ENCODE measurements at regions not wholly inside any gene's neighbourhood (a gene's known extent, or its start where the extent isn't known, plus 50 kb on each side); places are given as distances from the start of the nearest gene placed in this dataset.

DNA sequence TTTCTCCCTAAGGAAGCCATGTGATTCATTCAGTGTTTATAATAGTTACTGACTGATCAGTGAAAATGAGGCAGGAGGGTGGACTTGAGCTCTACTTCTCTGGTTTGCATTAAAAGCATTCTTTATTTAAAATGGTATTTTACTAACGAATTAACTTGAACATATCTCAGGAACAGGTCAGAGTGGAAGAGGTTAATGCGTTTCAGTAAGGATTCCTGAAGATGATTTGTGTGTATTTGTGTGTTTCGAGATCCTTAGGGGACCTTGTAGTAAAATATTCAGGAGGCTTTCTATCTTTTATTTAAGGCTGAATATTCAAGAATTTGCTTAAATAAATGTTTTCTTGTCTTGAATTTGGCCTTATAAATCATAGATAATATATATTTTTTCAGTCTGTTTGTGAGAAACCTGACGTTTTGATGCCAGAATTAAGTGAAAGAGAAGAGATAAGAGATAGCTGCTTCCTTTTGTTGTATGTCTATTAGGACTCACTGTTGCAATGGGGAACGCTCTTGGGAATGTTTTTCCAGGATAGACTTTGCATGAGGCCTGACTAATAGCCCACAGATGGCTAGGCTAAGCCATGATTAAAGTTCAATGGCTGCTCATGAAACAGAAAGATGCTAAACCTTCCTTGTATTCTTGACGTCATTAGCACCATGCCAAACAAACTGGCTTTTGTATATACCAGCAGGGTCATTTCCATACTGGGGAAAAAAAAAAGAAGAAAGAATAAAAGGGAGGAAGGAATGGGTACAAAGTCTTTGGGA lies 93.8 kb upstream of the MTPN start:
- Mint-ChIP-seq H3K36me3 (ENCODE audit: insufficient read depth) (peaks cover 1% of the 10 kb centered on the region), H3K27me3 (ENCODE audit: low read depth) (no peaks in the 10 kb centered on the region), H3K9me3 (no peaks in the 10 kb centered on the region), H3K4me1 (ENCODE audit: low read depth) (no peaks in the 10 kb centered on the region), H3K4me3 (no peak overlapping the region)
- ATAC-seq (no peak), DNase-seq (no peak)

DNA sequence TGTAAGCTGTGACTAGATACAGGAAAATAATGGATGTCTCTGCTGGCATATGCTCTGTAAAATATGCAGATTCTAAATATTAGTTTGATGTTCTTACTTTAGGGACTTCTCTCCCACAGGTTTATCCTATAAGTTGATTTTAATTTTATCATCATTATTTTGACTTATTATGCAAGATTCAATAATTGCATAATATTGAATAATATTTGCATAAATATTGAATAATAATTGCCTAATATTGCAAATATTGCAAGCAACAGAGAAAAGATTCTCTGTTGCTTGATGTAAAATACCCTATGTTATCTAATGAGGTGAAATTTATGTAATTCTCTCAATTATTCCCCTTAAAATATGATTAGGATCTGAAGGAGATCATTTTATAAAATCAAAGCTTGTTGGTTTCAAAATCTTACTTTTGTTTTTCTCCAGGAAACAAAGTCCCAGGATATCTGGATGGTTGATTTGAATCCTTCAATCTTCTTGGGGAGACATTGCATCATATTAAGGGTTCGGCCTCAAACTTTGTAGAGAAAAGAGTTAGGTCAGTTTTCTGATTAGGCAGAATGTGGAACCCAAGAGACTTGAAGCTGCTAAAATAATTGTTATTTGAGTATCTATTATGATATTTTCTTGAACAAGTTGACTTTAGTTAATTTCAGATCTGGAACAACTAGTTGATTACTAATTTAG lies 92.8 kb upstream of the MTPN start:
- no peak for DNase-seq
- H3K4me3 Mint-ChIP-seq: no peak overlapping the region
- H3K27me3 Mint-ChIP-seq (ENCODE audit: low read depth): no peaks in the 10 kb centered on the region
- H3K4me1 Mint-ChIP-seq (ENCODE audit: low read depth): no peaks in the 10 kb centered on the region
- ATAC-seq: no peak
- peaks cover 1% of the 10 kb centered on the region for H3K36me3 Mint-ChIP-seq (ENCODE audit: insufficient read depth)
- H3K9me3 Mint-ChIP-seq: no peaks in the 10 kb centered on the region

DNA sequence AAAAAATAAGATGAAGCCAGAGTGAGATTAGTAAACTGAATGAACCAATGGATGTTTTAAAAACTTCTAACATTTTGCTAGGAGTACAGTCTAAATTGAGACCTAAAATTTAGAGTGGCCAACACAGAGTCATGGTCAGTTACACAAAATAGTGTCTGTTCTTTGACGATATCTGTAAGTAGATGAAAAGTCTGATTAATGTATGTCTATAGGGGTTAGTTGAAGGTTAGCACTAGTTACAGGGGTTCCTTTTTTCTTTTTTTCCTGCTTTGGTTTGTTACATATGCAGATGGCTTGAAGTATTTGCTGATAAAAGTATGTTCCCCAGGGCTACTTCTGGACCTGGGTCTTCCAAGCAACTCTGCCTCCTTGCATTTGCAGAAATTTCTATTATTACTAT lies 90.1 kb upstream of the MTPN start:
- no peak for ATAC-seq
- Mint-ChIP-seq H3K4me3 (no peak overlapping the region), H3K4me1 (ENCODE audit: low read depth) (peaks cover 10% of the 10 kb centered on the region), H3K27me3 (ENCODE audit: low read depth) (no peaks in the 10 kb centered on the region), H3K36me3 (ENCODE audit: insufficient read depth) (no peaks in the 10 kb centered on the region), H3K9me3 (no peaks in the 10 kb centered on the region)
- no peak for DNase-seq

DNA sequence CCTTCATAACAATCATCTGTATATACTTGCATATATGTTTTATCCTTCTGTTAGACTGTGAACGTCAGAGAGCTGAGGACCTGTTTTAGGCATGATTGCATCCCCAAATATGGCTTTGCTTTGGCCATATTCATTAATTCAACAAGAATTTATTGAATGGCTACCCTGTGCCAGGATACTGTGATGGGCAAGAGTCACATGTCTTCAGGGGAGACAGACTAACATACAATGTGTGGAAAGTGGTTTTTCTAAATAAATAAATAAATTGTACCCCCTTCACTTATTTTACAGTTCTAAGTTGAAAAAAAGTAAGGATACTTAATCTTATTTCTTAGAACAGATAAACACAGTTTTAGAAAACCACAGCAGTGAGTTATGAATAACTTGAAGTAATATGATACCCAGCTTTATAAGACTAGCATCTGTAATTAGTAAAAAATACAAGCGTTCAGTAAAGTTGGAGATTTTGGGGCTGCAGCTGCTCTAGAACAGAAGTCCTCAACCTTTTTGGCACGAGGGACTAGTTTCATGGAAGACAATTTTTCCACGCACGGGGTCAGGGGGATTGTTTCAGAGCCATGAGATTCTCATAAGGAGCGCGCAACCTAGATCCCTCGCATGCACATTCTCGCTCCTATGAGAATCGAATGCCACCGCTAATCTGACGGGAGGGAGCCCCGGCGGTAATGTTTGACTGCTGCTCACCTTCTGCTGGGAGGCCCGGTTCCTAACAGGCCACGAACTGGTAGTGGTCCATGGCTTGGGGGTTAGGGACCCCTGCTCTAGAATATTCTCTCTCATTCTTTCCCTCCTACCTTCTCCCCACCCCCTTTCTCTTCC lies 89.4 kb upstream of the MTPN start:
- Mint-ChIP-seq H3K9me3 (no peaks in the 10 kb centered on the region), H3K4me3 (no peak overlapping the region), H3K4me1 (ENCODE audit: low read depth) (peaks cover 10% of the 10 kb centered on the region), H3K27me3 (ENCODE audit: low read depth) (no peaks in the 10 kb centered on the region), H3K36me3 (ENCODE audit: insufficient read depth) (no peaks in the 10 kb centered on the region)
- DNase-seq (no peak), ATAC-seq (no peak)

DNA sequence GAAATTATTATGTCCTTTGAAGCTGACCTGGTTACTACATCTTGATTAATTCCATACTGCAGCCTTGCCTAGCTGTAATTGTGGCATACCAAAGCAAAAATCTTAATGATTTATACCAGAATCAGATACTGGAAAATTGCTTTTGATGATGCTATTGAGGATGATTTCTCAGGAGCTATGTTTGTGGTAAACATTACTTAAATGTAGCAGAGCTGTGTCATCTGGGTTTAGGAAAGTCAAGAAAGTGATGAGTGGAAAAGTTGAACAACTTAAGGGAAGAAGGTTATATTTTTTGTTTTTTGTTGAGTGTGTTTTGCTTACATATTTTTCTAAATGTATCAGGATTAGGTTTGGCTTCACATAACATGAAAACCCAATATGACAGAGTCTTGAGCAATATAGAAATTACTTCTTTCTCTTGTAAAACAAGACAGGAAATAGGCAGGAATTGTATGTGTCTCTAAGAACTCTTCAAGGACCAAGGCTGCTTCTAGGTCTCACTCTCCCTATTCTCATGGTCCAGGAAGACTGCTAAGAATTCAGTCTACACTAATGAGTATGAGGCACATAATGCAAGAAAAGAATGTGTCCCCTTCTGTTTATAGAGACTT lies 87.6 kb upstream of the MTPN start:
- Mint-ChIP-seq H3K36me3 (ENCODE audit: insufficient read depth) (peaks cover 3% of the 10 kb centered on the region), H3K9me3 (no peaks in the 10 kb centered on the region), H3K27me3 (ENCODE audit: low read depth) (no peaks in the 10 kb centered on the region), H3K4me3 (no peak overlapping the region), H3K4me1 (ENCODE audit: low read depth) (peaks cover 10% of the 10 kb centered on the region)
- ATAC-seq: peak in 1 of 2 donors; percentile 14
- no peak for DNase-seq

DNA sequence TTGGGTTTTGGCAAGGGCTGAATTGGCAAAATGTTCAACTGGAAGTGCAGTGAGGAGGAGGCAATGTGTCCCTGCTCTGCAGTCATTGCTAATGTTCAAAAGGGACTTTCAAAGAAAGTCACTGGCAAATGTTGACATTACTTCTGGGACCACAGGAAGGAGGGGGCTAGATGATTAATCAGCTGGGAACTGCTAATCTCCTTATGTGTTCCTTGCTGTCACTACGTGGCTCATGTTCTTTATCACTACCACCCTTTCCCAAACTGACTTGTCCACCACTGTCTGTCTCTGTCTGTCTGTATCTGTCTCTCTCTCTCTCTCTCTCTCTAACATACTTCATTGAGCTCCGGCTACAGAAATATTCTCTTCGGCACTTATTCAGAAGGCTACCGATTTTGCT lies 86.9 kb upstream of the MTPN start:
- Mint-ChIP-seq H3K4me1 (ENCODE audit: low read depth) (peaks cover 10% of the 10 kb centered on the region), H3K4me3 (no peak overlapping the region), H3K36me3 (ENCODE audit: insufficient read depth) (peaks cover 3% of the 10 kb centered on the region), H3K27me3 (ENCODE audit: low read depth) (no peaks in the 10 kb centered on the region), H3K9me3 (no peaks in the 10 kb centered on the region)
- ATAC-seq (peak; percentile 23 to 65), DNase-seq (no peak)

DNA sequence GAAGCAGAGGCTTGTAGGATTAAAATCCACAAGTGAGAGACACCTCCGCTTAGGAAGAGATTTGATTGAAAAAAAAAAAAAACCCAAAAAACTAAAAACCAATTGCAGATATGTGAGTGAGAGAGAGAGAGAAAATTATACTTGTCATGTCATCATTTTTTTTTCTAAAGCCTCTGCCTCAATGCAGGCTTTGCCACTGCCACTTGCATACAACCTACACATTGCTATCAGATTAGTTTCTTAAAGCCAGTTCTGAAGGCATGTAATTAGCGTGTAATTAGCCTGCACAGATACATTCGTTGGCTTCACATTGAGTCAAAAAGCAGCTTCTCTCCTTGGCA lies 86.1 kb upstream of the MTPN start:
- no peak for ATAC-seq
- Mint-ChIP-seq H3K4me3 (no peak overlapping the region), H3K4me1 (ENCODE audit: low read depth) (peaks cover 10% of the 10 kb centered on the region), H3K9me3 (no peaks in the 10 kb centered on the region), H3K27me3 (ENCODE audit: low read depth) (no peaks in the 10 kb centered on the region), H3K36me3 (ENCODE audit: insufficient read depth) (peaks cover 3% of the 10 kb centered on the region)
- no peak for DNase-seq

DNA sequence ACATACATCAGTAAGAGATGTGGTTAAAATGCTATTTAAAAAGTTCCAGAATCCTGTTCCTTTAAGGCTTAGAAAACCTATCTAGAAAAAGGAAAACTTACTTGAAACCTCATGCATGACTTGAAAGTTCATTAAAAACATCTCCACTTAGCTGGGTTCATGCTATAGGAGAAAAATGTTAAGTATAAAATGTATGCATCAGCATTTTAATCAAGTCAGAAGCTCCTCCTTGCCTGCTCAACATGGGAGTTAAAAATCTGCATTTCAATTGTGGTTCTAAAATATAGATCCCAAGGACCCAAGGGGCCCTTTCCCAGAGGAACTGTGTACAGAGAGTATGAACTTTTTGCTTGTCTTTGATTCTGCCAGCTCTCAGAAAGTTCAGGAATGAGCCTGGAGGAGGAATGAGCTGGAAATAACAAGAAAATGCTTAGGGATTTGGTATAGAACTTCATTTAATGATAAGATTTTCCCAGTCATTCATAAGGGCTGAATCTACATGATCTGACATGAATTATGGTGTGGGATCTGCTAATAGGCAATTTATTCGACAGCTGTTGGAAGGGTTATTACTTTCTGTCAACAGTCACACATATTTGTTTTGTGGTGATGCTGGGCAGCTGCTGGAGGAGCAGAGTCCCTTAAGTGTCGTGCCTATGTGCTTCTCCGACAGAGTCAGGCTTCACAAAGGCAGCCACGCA lies 85.6 kb upstream of the MTPN start:
- no peak for DNase-seq

DNA sequence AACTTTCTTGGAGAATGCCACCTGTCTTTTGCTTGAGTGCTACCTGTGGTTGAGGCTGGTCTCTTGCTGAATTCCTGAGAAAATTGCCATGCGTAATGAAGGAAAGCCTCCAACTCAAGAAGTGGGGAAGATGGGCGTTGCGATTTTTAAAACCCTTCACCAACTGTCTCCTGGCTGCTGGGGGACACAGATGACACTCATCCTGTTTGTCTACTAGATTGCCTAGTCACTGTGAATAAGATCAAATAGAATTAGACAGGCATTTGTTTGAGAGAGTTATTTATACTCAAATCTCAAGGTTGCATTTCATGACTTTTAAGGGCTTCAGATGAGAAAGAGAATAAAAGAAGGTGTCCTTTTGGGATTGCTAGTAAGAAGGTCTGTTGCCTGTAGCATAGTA lies 84.3 kb upstream of the MTPN start:
- no peaks in the 10 kb centered on the region for H3K9me3 Mint-ChIP-seq
- ATAC-seq (no peak), DNase-seq (no peak)
- peaks cover 3% of the 10 kb centered on the region for H3K36me3 Mint-ChIP-seq (ENCODE audit: insufficient read depth)
- H3K4me3 Mint-ChIP-seq: no peak overlapping the region
- H3K4me1 Mint-ChIP-seq (ENCODE audit: low read depth): peaks cover 10% of the 10 kb centered on the region
- H3K27me3 Mint-ChIP-seq (ENCODE audit: low read depth): no peaks in the 10 kb centered on the region

More for the DNA sequence above, 85.6 kb upstream of the MTPN start:
- peaks cover 10% of the 10 kb centered on the region for H3K4me1 Mint-ChIP-seq (ENCODE audit: low read depth)
- H3K9me3 Mint-ChIP-seq: no peaks in the 10 kb centered on the region
- peaks cover 3% of the 10 kb centered on the region for H3K36me3 Mint-ChIP-seq (ENCODE audit: insufficient read depth)
- H3K27me3 Mint-ChIP-seq (ENCODE audit: low read depth): no peaks in the 10 kb centered on the region
- H3K4me3 Mint-ChIP-seq: no peak overlapping the region
- ATAC-seq: no peak

DNA sequence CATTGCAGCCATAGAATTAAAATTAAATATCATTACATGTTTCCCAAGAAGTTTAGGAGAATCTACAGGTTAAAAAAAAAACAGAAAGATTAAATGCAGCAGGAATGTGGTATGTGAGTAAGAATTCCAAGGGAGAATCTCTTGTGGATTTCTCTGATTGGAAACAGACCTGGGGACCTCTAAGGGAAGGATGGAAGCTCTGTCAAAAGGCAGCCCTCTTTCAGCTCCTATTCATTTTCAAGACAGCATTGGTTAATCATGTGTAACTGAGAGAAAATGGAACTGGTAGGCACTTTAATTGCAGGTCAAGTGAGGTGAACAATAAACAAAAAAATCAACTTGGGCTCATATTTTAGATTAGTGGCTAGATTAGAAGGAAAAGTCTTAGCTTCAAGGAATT lies 81.4 kb upstream of the MTPN start:
- no peaks in the 10 kb centered on the region for H3K9me3 Mint-ChIP-seq
- no peaks in the 10 kb centered on the region for H3K27me3 Mint-ChIP-seq (ENCODE audit: low read depth)
- H3K36me3 Mint-ChIP-seq (ENCODE audit: insufficient read depth): peaks cover 7% of the 10 kb centered on the region
- H3K4me3 Mint-ChIP-seq: no peak overlapping the region
- ATAC-seq (no peak), DNase-seq (no peak)
- no peaks in the 10 kb centered on the region for H3K4me1 Mint-ChIP-seq (ENCODE audit: low read depth)

DNA sequence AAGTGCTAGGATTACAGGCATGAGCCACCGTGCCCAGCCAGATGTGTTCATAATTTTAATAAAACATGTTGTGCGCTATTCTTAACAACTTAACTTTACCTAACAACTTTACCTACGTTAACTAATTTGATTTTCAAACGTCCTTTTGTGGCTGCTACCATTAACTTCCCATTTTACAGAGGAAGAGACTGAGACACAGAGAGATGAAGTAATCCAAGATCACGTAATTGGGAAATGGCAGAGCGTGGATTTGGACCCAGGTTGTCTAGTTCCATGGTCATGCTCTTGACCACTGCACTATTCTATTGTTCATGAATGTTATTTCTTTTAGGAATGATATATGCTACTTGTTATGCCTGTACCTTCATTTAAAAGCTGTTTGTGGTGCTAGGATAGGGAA lies 80.3 kb upstream of the MTPN start:
- H3K36me3 Mint-ChIP-seq (ENCODE audit: insufficient read depth): peaks cover 7% of the 10 kb centered on the region
- no peaks in the 10 kb centered on the region for H3K27me3 Mint-ChIP-seq (ENCODE audit: low read depth)
- no peaks in the 10 kb centered on the region for H3K9me3 Mint-ChIP-seq
- H3K4me3 Mint-ChIP-seq: no peak overlapping the region
- no peak for DNase-seq
- ATAC-seq: no peak
- no peaks in the 10 kb centered on the region for H3K4me1 Mint-ChIP-seq (ENCODE audit: low read depth)

DNA sequence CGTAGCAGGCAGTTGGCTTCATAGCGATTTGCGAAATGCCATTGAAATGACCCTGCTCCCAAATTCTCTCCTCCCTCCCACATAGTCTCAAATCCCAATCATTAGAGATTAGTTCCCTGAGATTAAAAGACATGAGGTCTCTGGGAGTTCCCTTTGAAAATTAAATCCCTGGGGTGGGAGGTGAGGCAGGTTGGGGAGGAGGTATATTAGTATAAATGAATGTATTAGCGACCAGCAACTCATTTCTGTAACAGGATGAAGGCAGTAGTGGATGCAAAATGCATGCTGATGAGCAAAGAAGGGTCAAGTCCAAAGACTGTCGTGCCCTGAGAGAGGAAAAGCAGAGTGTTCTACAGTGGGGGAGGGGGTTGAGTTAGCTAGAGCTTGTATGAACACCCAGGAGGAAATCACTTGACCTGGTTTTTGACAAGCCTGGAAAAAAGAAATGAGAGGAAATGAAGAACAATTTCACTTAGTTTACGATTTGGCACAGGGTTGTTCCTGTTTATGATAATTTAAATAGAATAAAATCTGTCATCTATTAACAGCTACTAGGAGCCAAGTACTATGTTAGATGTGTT lies 79.6 kb upstream of the MTPN start:
- H3K9me3 Mint-ChIP-seq: no peaks in the 10 kb centered on the region
- no peak for DNase-seq
- no peaks in the 10 kb centered on the region for H3K27me3 Mint-ChIP-seq (ENCODE audit: low read depth)
- peaks cover 7% of the 10 kb centered on the region for H3K36me3 Mint-ChIP-seq (ENCODE audit: insufficient read depth)
- H3K4me3 Mint-ChIP-seq: no peak overlapping the region
- no peak for ATAC-seq
- H3K4me1 Mint-ChIP-seq (ENCODE audit: low read depth): no peaks in the 10 kb centered on the region

DNA sequence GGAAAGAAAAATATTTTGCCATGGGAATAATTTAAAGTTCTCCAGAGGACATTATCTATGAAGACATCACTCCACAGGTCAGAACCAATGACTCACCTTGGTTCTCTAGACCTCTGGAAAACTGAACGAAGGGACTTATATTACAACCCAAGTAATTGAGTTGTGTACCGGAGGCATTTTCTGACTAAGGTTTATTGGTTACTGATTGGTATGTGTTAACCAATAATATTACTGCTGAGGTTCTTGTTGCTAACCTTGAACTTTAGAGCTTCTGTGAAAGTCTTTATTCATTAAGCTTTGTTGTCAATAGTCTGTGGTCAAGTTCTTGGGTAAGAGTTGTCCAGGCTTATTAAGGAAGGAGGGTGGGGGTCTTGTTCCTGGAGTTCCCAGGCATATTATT lies 78.1 kb upstream of the MTPN start:
- ATAC-seq (no peak), DNase-seq (no peak)
- Mint-ChIP-seq H3K27me3 (ENCODE audit: low read depth) (no peaks in the 10 kb centered on the region), H3K36me3 (ENCODE audit: insufficient read depth) (peaks cover 8% of the 10 kb centered on the region), H3K4me3 (no peak overlapping the region), H3K4me1 (ENCODE audit: low read depth) (no peaks in the 10 kb centered on the region), H3K9me3 (no peaks in the 10 kb centered on the region)

Data from activated T-cell treated with anti-CD3 and anti-CD28 coated beads, Interleukin-2, amount 50 U/mL, for 4 hours (primary cell).